GM19395 (cell line): ENCODE measurements at regions not wholly inside any gene's neighbourhood (a gene's known extent, or its start where the extent isn't known, plus 50 kb on each side); places are given as distances from the start of the nearest gene placed in this dataset.
"Not testable (repeated sequence)": the region's sequence is repeated elsewhere in the genome, so short reads cannot be mapped to it uniquely, and the experiment has no call there.

Experiments used
- ATAC-seq: cut with Tn5 transposase; IDR thresholded peaks from one replicate; pipeline ENCODE4 v1.9.1; 2021; ENCODE audit warnings: mild to moderate bottlenecking, moderate library complexity; ENCODE audit not compliant: unreplicated experiment

- no peak for ATAC-seq
Observed at GRCh38 chr1:198416296-198416695, 124.2 kb downstream of the ATP6V1G3 start.

GRCh38 chr1:198411240-198411639, 129.2 kb downstream of the ATP6V1G3 start:
- no peak for ATAC-seq

- no peak for ATAC-seq
Observed at GRCh38 chr1:198408716-198409115, 131.8 kb downstream of the ATP6V1G3 start.

GRCh38 chr1:198404632-198405031, 135.8 kb downstream of the ATP6V1G3 start:
- ATAC-seq: not testable (repeated sequence)

DNA sequence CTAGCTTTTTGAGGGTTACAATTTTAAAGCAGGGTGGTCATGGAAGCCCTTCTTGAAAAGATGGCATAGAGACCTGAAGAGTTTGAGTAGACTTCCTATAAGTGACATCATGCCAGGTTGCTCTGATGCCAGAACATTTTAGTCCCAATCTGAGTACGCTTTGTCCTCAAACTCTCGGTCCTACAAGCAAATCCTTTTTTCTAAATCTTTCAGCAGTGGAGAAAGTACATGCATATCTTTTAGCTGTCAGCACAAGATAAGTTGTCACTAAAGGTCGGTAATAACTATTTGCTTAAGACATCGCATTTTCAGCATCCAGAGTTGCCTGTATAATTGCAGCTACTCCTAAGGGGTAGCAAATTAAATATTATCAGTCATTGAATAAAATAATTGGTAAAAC, 140.4 kb downstream of the ATP6V1G3 start:
- no peak for ATAC-seq

GRCh38 chr1:198399452-198399851, 141.0 kb downstream of the ATP6V1G3 start:
- no peak for ATAC-seq

- ATAC-seq: no peak
Observed at GRCh38 chr1:198397208-198397808, 143.2 kb downstream of the ATP6V1G3 start.

GRCh38 chr1:198391393-198392020, 149.0 kb downstream of the ATP6V1G3 start:
- ATAC-seq: no peak

DNA sequence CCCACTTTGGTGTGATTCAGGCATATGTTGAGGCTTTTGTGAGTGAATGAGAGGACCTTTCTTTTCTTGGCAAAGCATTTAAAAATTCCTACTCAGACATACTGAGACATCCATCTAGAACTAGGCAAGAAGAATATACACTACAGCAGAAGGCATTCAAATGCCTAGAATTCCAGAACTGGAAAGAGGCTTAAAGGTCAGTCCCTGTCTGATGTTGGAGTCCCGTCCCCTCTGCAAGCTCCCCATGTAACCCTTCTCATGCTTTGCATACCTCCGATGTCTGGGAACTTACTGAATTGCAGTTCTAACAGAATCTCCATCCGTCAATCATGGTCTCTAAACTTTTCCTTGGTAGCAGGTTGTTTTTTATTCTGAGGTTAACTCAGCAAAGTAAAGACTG, 152.9 kb downstream of the ATP6V1G3 start:
- no peak for ATAC-seq

GRCh38 chr1:198380275-198380674, 160.2 kb downstream of the ATP6V1G3 start:
- ATAC-seq: no peak

- no peak for ATAC-seq
Observed at GRCh38 chr1:198377702-198378101, 162.8 kb downstream of the ATP6V1G3 start.

DNA sequence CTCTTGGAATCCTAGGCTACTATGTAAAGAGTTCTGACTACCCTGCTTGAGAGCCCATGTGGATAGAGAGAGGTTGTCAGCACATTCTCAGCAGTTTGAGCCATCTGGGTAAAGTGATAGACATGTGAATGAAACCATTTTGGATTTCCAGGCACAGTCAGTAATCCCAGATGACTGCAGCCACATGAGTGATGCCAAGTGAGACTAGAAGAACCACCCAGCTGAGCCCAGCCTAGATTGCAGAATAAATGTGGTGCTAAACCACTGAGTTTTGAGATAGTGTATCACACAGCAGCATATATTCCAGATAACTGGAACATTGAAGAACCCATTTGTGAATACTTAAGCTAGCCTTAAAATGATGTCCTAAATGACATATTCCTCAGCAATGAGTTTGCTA, 166.2 kb downstream of the ATP6V1G3 start:
- no peak for ATAC-seq

- ATAC-seq: no peak
Observed at GRCh38 chr1:198373376-198373775, 167.1 kb downstream of the ATP6V1G3 start.
